HG02981 (cell line): ENCODE measurements at regions not wholly inside any gene's neighbourhood (a gene's known extent, or its start where the extent isn't known, plus 50 kb on each side); places are given as distances from the start of the nearest gene placed in this dataset.
"Not testable (repeated sequence)": the region's sequence is repeated elsewhere in the genome, so short reads cannot be mapped to it uniquely, and the experiment has no call there.

Source experiments
- ATAC-seq: cut with Tn5 transposase; IDR thresholded peaks from one replicate; pipeline ENCODE4 v1.9.1; 2021; ENCODE audit warnings: mild to moderate bottlenecking, moderate library complexity; ENCODE audit not compliant: unreplicated experiment

GRCh38 chr3:144774897-144775296 is 803.3 kb downstream of the DIPK2A start:
- no peak for ATAC-seq

- no peak for ATAC-seq
Observed at GRCh38 chr3:144775551-144775950, 803.9 kb downstream of the DIPK2A start.

DNA sequence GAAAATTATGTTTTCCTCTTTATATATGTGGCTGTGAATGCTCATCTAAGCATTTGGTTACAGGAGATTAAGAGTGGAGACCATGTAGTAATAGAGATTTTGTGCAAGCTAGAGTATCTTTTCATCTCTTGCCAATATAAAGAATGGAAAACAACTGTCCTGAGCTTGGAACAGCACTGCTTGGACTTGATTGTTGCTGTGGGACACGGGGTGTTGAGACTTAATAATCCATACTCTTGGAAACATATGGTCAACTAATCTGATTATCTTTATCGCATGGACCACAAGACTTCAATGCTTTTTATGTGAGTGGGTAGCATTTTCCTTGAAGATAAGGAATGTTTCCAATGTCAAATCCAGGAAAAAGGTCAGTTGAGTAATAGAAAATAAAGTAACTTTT is 806.3 kb downstream of the DIPK2A start:
- ATAC-seq, result no peak

- no peak for ATAC-seq
Observed at GRCh38 chr3:144791034-144791433, 819.4 kb downstream of the DIPK2A start.

DNA sequence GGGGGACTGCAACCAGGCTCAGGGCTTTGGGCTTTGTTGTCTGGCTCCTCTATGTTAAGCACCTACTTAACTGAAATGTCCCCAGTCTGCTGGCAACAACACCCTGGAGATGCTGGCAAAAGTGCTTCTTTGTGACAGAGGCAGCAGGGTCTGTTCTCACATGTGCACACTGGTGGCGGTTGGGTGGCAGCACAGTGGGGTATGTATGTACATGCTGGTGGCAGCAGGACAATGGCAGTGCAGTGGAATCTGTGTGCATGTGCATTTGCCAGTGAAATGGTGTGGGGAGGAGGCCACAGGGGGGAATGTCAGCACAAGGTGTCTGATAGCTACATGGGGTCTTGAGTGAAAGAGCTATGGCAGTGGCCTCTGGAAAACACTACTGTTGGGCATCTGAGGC is 830.3 kb downstream of the DIPK2A start:
- no peak for ATAC-seq

DNA sequence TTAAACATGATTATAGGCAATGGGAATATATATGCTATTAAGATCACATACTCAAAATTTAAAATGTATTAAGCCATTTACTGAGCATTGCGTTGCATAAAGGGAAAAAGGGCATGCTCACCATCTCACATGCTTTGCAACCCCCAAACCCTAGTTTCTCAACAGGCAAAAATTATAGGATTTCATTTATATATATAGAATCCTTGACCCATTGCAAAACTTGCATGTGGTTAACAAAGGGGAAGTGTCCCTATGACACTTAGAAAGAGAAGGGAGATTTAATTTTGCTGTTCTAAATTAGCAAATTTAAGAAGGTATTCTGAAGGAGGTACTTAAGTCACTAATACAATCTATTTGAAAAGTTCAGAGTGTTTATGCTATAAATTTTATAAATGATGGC is 837.8 kb downstream of the DIPK2A start:
- ATAC-seq, result no peak

DNA sequence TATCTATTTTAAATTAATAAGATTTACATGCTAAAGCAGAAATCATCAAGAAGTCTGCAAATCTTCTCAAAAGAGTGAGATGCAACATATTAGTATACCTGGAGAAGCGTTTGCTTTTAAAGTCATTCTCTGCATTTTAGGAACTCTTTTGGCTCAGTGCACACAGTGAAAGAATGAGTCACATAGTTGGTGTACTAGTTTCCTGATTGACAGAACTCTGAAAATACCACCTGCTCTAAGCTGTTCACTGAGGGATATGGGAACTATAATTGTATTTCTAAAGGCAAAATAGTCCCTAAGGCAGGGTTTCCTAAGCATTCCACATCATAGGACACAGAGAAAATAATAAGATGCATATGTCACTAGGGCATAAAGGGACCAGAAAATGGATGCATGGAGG is 838.5 kb downstream of the DIPK2A start:
- ATAC-seq, result no peak

DNA sequence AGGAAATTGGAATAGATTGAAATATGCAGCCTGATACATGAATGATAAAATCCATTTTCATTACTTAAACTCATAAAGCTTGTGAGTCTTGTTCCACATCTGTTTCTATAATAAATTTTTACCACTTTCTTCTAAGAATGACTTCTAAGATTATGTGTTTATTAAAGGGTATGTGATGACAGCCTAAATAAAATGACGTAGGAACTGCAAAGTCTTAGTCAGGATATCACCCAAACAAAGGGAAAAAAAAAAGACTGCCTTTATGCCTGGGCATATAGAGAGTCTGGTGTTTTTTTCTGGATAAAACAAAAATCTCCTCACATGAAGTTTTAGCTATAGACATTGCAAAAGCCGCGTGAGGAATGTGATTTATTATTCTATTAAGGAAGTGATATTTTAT is 844.0 kb downstream of the DIPK2A start:
- ATAC-seq, result no peak

DNA sequence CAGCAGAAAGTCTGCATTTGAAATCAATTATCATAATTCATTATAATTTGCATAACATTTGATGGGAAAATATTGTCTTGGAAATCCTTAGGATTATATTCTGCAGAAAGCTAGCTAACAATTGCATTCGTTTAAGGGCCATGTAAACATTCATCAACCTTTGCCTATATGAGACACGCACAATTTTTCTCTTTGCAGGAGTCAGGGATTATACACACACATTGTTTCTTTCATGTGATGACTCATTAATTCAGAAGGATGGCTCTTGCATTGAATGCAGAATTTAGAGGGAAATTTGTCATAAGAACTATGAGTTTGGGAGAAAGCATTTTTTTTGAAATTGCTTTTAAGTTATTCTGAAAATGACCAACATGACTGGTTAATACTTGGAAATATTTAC is 844.7 kb downstream of the DIPK2A start:
- ATAC-seq, result no peak

DNA sequence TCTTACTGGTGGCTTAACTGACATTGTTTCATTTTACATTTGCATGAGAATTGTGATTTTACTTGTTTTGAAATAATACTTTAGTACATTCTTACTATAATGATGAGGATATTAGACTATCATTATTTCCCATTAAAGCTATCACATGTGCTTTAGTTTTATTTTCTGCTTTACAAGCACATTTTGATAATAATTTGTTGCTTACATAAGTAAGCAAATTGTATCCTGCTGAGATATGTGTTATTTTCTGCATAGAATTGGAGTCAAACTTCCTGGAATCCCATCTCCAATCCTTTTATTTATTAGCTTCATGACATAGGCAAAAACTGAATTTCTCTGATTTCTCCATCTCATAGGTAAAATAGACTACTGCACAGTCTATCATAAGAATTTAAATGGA is 847.4 kb downstream of the DIPK2A start:
- ATAC-seq, result no peak

GRCh38 chr3:144820232-144820631 is 848.6 kb downstream of the DIPK2A start:
- ATAC-seq, result not testable (repeated sequence)

DNA sequence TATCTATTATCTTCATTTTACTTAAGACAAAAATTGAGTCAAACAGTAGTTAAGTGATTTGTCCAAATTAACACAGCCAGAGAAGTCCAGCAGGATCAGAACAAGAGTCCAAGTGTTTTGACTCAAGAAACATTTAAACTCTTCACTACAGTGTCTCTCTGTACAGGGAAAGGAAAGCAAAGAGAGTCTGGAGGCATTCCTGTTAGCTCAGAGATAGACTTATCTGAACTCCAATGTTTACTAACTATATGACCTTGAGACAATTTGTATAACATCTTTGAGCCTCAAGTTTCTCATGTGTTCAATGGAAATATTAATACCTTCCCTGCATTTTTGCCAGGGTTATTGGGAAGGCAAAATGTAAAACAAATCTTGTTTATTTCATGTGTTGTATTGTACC is 849.1 kb downstream of the DIPK2A start:
- ATAC-seq, result no peak

GRCh38 chr3:144821583-144821982 is 850.0 kb downstream of the DIPK2A start:
- ATAC-seq, result no peak

- no peak for ATAC-seq
Observed at GRCh38 chr3:144822671-144823070, 851.0 kb downstream of the DIPK2A start.

- ATAC-seq, result no peak
Observed at GRCh38 chr3:144831955-144832716, 860.5 kb downstream of the DIPK2A start.

- no peak for ATAC-seq
Observed at GRCh38 chr3:144839991-144840390, 868.4 kb downstream of the DIPK2A start.

DNA sequence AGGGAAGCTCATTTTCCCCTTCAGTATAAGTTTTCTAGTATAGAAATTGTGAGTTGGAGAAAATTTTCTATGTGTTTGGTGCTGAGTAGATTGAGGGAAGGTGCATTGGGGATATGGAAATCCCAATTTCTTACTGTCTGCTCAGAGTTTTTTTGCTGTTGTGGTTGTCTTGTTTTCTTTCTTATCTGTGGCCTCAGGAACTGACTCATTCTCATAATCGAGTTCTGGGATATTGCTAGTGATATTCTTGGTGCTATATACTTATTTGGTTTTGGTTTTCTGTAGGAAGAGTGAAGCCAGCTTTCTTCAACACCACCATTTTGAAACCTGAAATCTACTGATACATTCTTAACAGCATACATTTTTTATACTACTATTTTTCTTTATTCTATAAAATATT is 869.2 kb downstream of the DIPK2A start:
- ATAC-seq, result no peak

DNA sequence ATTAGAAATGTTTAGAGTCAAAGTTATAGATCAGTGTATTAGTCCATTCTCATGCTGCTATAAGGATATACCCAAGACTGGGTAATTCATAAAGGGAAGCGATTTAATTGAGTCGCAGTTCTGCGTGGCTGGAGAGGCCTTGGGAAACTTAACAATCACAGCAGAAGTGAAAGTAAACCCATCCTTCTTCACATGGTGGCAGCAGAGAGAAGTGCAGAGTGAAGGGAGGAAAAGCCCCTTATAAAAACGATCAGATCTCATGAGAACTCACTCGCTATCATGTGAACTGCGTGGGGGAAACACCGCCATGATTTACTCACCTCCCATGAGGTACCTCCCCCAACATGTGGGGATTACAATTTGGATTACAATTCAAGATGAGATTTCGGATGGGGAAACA is 871.5 kb downstream of the DIPK2A start:
- ATAC-seq, result no peak

DNA sequence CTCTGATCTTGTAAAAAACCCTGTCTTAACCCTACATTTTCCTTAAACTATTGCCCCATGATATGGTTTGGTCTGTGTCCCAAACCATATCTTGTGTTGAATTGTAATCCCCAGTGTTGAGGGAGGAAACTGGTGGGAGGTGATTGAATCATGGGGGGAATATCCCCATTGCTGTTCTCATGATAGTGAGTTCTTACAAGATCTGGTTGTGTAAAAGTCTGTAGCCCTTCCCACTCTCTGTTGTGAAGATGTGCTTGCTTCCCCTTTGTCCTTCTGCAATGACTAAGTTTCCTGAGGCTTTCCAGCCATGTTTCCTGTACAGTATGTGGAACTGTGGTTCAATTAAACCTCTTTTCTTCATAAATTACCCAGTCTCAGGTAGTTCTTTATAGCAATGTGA is 881.4 kb downstream of the DIPK2A start:
- no peak for ATAC-seq

GRCh38 chr3:144854020-144854419 is 882.4 kb downstream of the DIPK2A start:
- not testable (repeated sequence) for ATAC-seq

GRCh38 chr3:144859161-144859560 is 887.5 kb downstream of the DIPK2A start:
- ATAC-seq, result no peak

- no peak for ATAC-seq
Observed at GRCh38 chr3:144864646-144865045, 893.0 kb downstream of the DIPK2A start.

DNA sequence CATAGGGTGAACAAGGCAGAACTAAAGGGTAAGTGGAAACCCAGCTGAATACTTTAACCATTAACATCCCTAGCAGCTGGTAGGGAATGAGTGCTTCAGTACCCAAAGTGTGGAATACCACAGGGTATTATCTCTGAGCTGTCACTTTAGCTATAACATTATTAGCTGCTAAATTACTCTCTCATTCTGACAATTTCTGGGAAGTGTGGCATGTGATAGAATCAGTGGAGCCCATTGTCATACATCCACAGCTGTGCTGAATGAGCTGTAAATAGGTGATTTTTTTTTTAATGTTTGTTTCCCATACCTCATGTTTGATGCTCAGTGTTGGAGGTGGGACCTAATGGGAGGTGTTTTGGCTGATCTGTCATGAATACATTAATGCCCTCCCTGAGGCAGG is 894.3 kb downstream of the DIPK2A start:
- no peak for ATAC-seq
